ENCODE measurements at regions not wholly inside any gene's neighbourhood (a gene's known extent, or its start where the extent isn't known, plus 50 kb on each side); places are given as distances from the start of the nearest gene placed in this dataset.

- H2BK15ac ChIP-seq (ENCODE audit: low read length), result no peak overlapping the region
- no peak overlapping the region for H2BK5ac ChIP-seq (ENCODE audit: low read length)
- no peak overlapping the region for H3K14ac ChIP-seq (ENCODE audit: low read length)
- H4K91ac ChIP-seq (ENCODE audit: low read depth, low read length, poor library complexity), result no peak overlapping the region
- no peak overlapping the region for H4K8ac ChIP-seq (ENCODE audit: low read depth, low read length)
- H3K4me2 ChIP-seq (ENCODE audit: insufficient read depth, low read length, poor library complexity, severe bottlenecking), result no peak overlapping the region
- no peaks in the 10 kb centered on the region for H3K36me3 ChIP-seq (replicated peaks in 1 of 2; ENCODE audit: control insufficient read depth in 2 of 2, insufficient read depth in 2 of 2, low read length in 2 of 2)
- no peak overlapping the region for H3K4me3 ChIP-seq (ENCODE audit: low read length in 2 of 2)
- peak overlapping the region; percentile 76 for H3K18ac ChIP-seq (ENCODE audit: low read length)
- H3K9ac ChIP-seq (ENCODE audit: low read depth, low read length, poor library complexity), result no peak overlapping the region
- peaks cover 14 to 22% of the 10 kb centered on the region in 2 donors for H3K4me1 ChIP-seq (ENCODE audit: control insufficient read depth in 2 of 2, insufficient read depth in 1 of 2, low read depth in 1 of 2, low read length in 2 of 2)
- peak overlapping the region; percentile 63 for H2AFZ ChIP-seq (ENCODE audit: low read length)
- WGBS, 2 donors (ENCODE audit: extremely low coverage in 2 of 2, insufficient read length in 2 of 2, insufficient replicate concordance in 1 of 2), result no CpG with 5 or more reads among the region's 9 CpGs
- DNase-seq (ENCODE audit: low spot score), result no peak
- H3K9me3 ChIP-seq (replicated peaks in 1 of 2; ENCODE audit: control insufficient read depth in 2 of 2, insufficient read depth in 1 of 2, low read depth in 1 of 2, low read length in 2 of 2), result no peaks in the 10 kb centered on the region
- H2AK5ac ChIP-seq (ENCODE audit: low read depth, low read length), result no peak overlapping the region
- no peaks in the 10 kb centered on the region for H3K27me3 ChIP-seq (ENCODE audit: control insufficient read depth in 3 of 3, insufficient read depth in 3 of 3, low read depth in 1 of 3, low read length in 3 of 3)
- peak overlapping the region; percentile 29 for H2BK120ac ChIP-seq (ENCODE audit: low read depth, low read length)
- no peak overlapping the region for H3K4ac ChIP-seq (ENCODE audit: low read length)
- H2BK12ac ChIP-seq (ENCODE audit: low read length), result peak overlapping the region; percentile 63
- H3K23ac ChIP-seq (ENCODE audit: low read depth, low read length, poor library complexity), result no peak overlapping the region
- no peaks in the 10 kb centered on the region for H3K79me1 ChIP-seq (ENCODE audit: low read depth, low read length)
- no peak overlapping the region for H3K27ac ChIP-seq (replicated peaks; ENCODE audit: low read length)
These were observed 314.7 kb downstream of the FOXO1 start for GRCh38 chr13:40351537-40352379.

- no CpG with 5 or more reads among the region's 9 CpGs for WGBS, 2 donors (ENCODE audit: extremely low coverage in 2 of 2, insufficient read length in 2 of 2, insufficient replicate concordance in 1 of 2)
- Histone ChIP-seq H2AK5ac (ENCODE audit: low read depth, low read length) (peak overlapping the region; percentile 22), H3K4me2 (ENCODE audit: insufficient read depth, low read length, poor library complexity, severe bottlenecking) (no peak overlapping the region), H3K9ac (ENCODE audit: low read depth, low read length, poor library complexity) (no peak overlapping the region), H4K8ac (ENCODE audit: low read depth, low read length) (no peak overlapping the region), H3K27ac (replicated peaks; ENCODE audit: low read length) (no peak overlapping the region), H3K79me1 (ENCODE audit: low read depth, low read length) (no peaks in the 10 kb centered on the region), H2BK5ac (ENCODE audit: low read length) (no peak overlapping the region), H3K18ac (ENCODE audit: low read length) (peak overlapping the region; percentile 76), H3K27me3 (ENCODE audit: control insufficient read depth in 3 of 3, insufficient read depth in 3 of 3, low read depth in 1 of 3, low read length in 3 of 3) (no peaks in the 10 kb centered on the region), H2BK12ac (ENCODE audit: low read length) (no peak overlapping the region), H3K14ac (ENCODE audit: low read length) (peak overlapping the region; percentile 22), H2AFZ (ENCODE audit: low read length) (peak overlapping the region; percentile 63), H3K36me3 (replicated peaks in 1 of 2; ENCODE audit: control insufficient read depth in 2 of 2, insufficient read depth in 2 of 2, low read length in 2 of 2) (no peaks in the 10 kb centered on the region), H3K4me1 (ENCODE audit: control insufficient read depth in 2 of 2, insufficient read depth in 1 of 2, low read depth in 1 of 2, low read length in 2 of 2) (peaks cover 14 to 18% of the 10 kb centered on the region in 2 donors), H3K4ac (ENCODE audit: low read length) (no peak overlapping the region), H3K9me3 (replicated peaks in 1 of 2; ENCODE audit: control insufficient read depth in 2 of 2, insufficient read depth in 1 of 2, low read depth in 1 of 2, low read length in 2 of 2) (no peaks in the 10 kb centered on the region), H4K91ac (ENCODE audit: low read depth, low read length, poor library complexity) (peak overlapping the region; percentile 22), H3K4me3 (ENCODE audit: low read length in 2 of 2) (no peak overlapping the region), H2BK120ac (ENCODE audit: low read depth, low read length) (peak overlapping the region; percentile 29), H3K23ac (ENCODE audit: low read depth, low read length, poor library complexity) (no peak overlapping the region), H2BK15ac (ENCODE audit: low read length) (no peak overlapping the region)
- DNase-seq (ENCODE audit: low spot score), result no peak
These were observed 314.1 kb downstream of the FOXO1 start for GRCh38 chr13:40352380-40352778.

GRCh38 chr13:40352802-40353562, 313.5 kb downstream of the FOXO1 start:
- Histone ChIP-seq H3K4me1 (ENCODE audit: control insufficient read depth in 2 of 2, insufficient read depth in 1 of 2, low read depth in 1 of 2, low read length in 2 of 2) (peaks cover 14 to 18% of the 10 kb centered on the region in 2 donors), H4K91ac (ENCODE audit: low read depth, low read length, poor library complexity) (peak overlapping the region; percentile 22), H3K9me3 (replicated peaks in 1 of 2; ENCODE audit: control insufficient read depth in 2 of 2, insufficient read depth in 1 of 2, low read depth in 1 of 2, low read length in 2 of 2) (no peaks in the 10 kb centered on the region), H3K36me3 (replicated peaks in 1 of 2; ENCODE audit: control insufficient read depth in 2 of 2, insufficient read depth in 2 of 2, low read length in 2 of 2) (no peaks in the 10 kb centered on the region), H3K18ac (ENCODE audit: low read length) (no peak overlapping the region), H3K79me1 (ENCODE audit: low read depth, low read length) (no peaks in the 10 kb centered on the region), H3K4me2 (ENCODE audit: insufficient read depth, low read length, poor library complexity, severe bottlenecking) (no peak overlapping the region), H3K9ac (ENCODE audit: low read depth, low read length, poor library complexity) (no peak overlapping the region), H3K4me3 (ENCODE audit: low read length in 2 of 2) (no peak overlapping the region), H4K8ac (ENCODE audit: low read depth, low read length) (no peak overlapping the region), H2BK120ac (ENCODE audit: low read depth, low read length) (no peak overlapping the region), H3K27me3 (ENCODE audit: control insufficient read depth in 3 of 3, insufficient read depth in 3 of 3, low read depth in 1 of 3, low read length in 3 of 3) (no peaks in the 10 kb centered on the region), H3K23ac (ENCODE audit: low read depth, low read length, poor library complexity) (no peak overlapping the region), H2BK5ac (ENCODE audit: low read length) (no peak overlapping the region), H3K27ac (replicated peaks; ENCODE audit: low read length) (no peak overlapping the region), H2AK5ac (ENCODE audit: low read depth, low read length) (peak overlapping the region; percentile 20), H2BK12ac (ENCODE audit: low read length) (no peak overlapping the region), H3K4ac (ENCODE audit: low read length) (no peak overlapping the region), H2AFZ (ENCODE audit: low read length) (no peak overlapping the region), H3K14ac (ENCODE audit: low read length) (no peak overlapping the region), H2BK15ac (ENCODE audit: low read length) (no peak overlapping the region)
- no peak for DNase-seq (ENCODE audit: low spot score)
- WGBS, 2 donors (ENCODE audit: extremely low coverage in 2 of 2, insufficient read length in 2 of 2, insufficient replicate concordance in 1 of 2), result 100% methylated on average over 2 of the region's 6 CpGs

GRCh38 chr13:40355126-40355724, 311.2 kb downstream of the FOXO1 start:
- H3K14ac ChIP-seq (ENCODE audit: low read length), result no peak overlapping the region
- H3K79me1 ChIP-seq (ENCODE audit: low read depth, low read length), result no peaks in the 10 kb centered on the region
- no peak overlapping the region for H3K23ac ChIP-seq (ENCODE audit: low read depth, low read length, poor library complexity)
- H3K36me3 ChIP-seq (replicated peaks in 1 of 2; ENCODE audit: control insufficient read depth in 2 of 2, insufficient read depth in 2 of 2, low read length in 2 of 2), result no peaks in the 10 kb centered on the region
- no peaks in the 10 kb centered on the region for H3K27me3 ChIP-seq (ENCODE audit: control insufficient read depth in 3 of 3, insufficient read depth in 3 of 3, low read depth in 1 of 3, low read length in 3 of 3)
- WGBS, 2 donors (ENCODE audit: extremely low coverage in 2 of 2, insufficient read length in 2 of 2, insufficient replicate concordance in 1 of 2), result no CpG with 5 or more reads among the region's 6 CpGs
- no peak overlapping the region for H2AFZ ChIP-seq (ENCODE audit: low read length)
- H2BK12ac ChIP-seq (ENCODE audit: low read length), result peak overlapping the region; percentile 67
- H2BK5ac ChIP-seq (ENCODE audit: low read length), result no peak overlapping the region
- DNase-seq (ENCODE audit: low spot score), result no peak
- H4K91ac ChIP-seq (ENCODE audit: low read depth, low read length, poor library complexity), result peak overlapping the region; percentile 76
- no peaks in the 10 kb centered on the region for H3K9me3 ChIP-seq (replicated peaks in 1 of 2; ENCODE audit: control insufficient read depth in 2 of 2, insufficient read depth in 1 of 2, low read depth in 1 of 2, low read length in 2 of 2)
- peak overlapping the region; percentile 49 for H3K18ac ChIP-seq (ENCODE audit: low read length)
- no peak overlapping the region for H3K9ac ChIP-seq (ENCODE audit: low read depth, low read length, poor library complexity)
- H2AK5ac ChIP-seq (ENCODE audit: low read depth, low read length), result peak overlapping the region; percentile 82
- no peak overlapping the region for H3K4me2 ChIP-seq (ENCODE audit: insufficient read depth, low read length, poor library complexity, severe bottlenecking)
- no peak overlapping the region for H3K4me3 ChIP-seq (ENCODE audit: low read length in 2 of 2)
- H2BK120ac ChIP-seq (ENCODE audit: low read depth, low read length), result peak overlapping the region; percentile 32
- H3K4me1 ChIP-seq (ENCODE audit: control insufficient read depth in 2 of 2, insufficient read depth in 1 of 2, low read depth in 1 of 2, low read length in 2 of 2), result peaks cover 11 to 15% of the 10 kb centered on the region in 2 donors
- H4K8ac ChIP-seq (ENCODE audit: low read depth, low read length), result no peak overlapping the region
- peak overlapping the region; percentile 51 for H2BK15ac ChIP-seq (ENCODE audit: low read length)
- H3K27ac ChIP-seq (replicated peaks; ENCODE audit: low read length), result no peak overlapping the region
- H3K4ac ChIP-seq (ENCODE audit: low read length), result no peak overlapping the region

All from neuronal stem cell (in vitro differentiated cells).